CD4-positive, alpha-beta memory T cell (primary cell): ENCODE measurements at regions not wholly inside any gene's neighbourhood (a gene's known extent, or its start where the extent isn't known, plus 50 kb on each side); places are given as distances from the start of the nearest gene placed in this dataset.

Experiments
- CTCF ChIA-PET: fragments of 350-600 bp; sonication (Branson Sonifier 250); formaldehyde crosslinking; loops from one replicate; lab custom pipeline; 2021; ENCODE audit warnings: inconsistent platforms; ENCODE audit not compliant: partially characterized antibody; lab: Charles Lee
- POLR2A ChIA-PET: fragments of 350-600 bp; sonication (Branson Sonifier 250); formaldehyde crosslinking; loops from one replicate; lab custom pipeline; 2021; ENCODE audit not compliant: partially characterized antibody; lab: Charles Lee
- DNase-seq, 5 donors: peaks; one replicate each; pipeline versions ENCODE4 v3.0.0 to v3.0.0-alpha.2; 2020 to 2022; ENCODE audit warnings: mixed read lengths in 1 of 5
- H3K27ac ChIP-seq: one replicate; pipeline ENCODE4 v1.7.0; 2013; ENCODE audit warnings: low read depth, low read length
- H3K27me3 ChIP-seq: 2 replicates; pipeline ENCODE4 v1.7.0; 2013; ENCODE audit warnings: mild to moderate bottlenecking, low read length, moderate library complexity; ENCODE audit not compliant: insufficient read depth
- H3K36me3 ChIP-seq: 2 replicates; pipeline ENCODE4 v1.7.0; 2013; ENCODE audit warnings: mild to moderate bottlenecking, low read length, moderate library complexity; ENCODE audit not compliant: insufficient read depth
- H3K4me1 ChIP-seq: 2 replicates; pipeline ENCODE4 v1.7.0; 2013; ENCODE audit warnings: mild to moderate bottlenecking, low read length, moderate library complexity; ENCODE audit not compliant: insufficient read depth
- H3K4me3 ChIP-seq, 2 donors: one replicate each; pipeline ENCODE4 v1.7.0; 2013; ENCODE audit warnings: low read length in 2 of 2, mild to moderate bottlenecking in 1 of 2
- H3K9me3 ChIP-seq, 2 donors: one replicate each; pipeline ENCODE4 v1.7.0; 2013; ENCODE audit warnings: low read length in 2 of 2, control low read depth in 1 of 2; ENCODE audit not compliant: control insufficient read depth in 1 of 2
- H3K27ac Mint-ChIP-seq, 7 donors: one replicate each; pipeline ENCODE4 v1.8.0; 2020 to 2021; ENCODE audit warnings: mixed read lengths in 7 of 7, mild to moderate bottlenecking in 6 of 7, inconsistent platforms in 3 of 7, moderate library complexity in 3 of 7
- H3K27me3 Mint-ChIP-seq, 2 donors: one replicate each; pipeline ENCODE4 v1.8.0; 2020 to 2021; ENCODE audit warnings: mixed read lengths in 2 of 2
- H3K36me3 Mint-ChIP-seq, 2 donors: one replicate each; pipeline ENCODE4 v1.8.0; 2020 to 2021; ENCODE audit warnings: mixed read lengths in 2 of 2, inconsistent platforms in 1 of 2, mild to moderate bottlenecking in 1 of 2
- H3K4me1 Mint-ChIP-seq, 4 donors: one replicate each; pipeline ENCODE4 v1.8.0; 2020 to 2021; ENCODE audit warnings: mixed read lengths in 4 of 4, mild to moderate bottlenecking in 1 of 4
- H3K4me3 Mint-ChIP-seq, 8 donors: one replicate each; pipeline ENCODE4 v1.8.0; 2020 to 2021; ENCODE audit warnings: mixed read lengths in 8 of 8, mild to moderate bottlenecking in 7 of 8, moderate library complexity in 6 of 8, inconsistent platforms in 3 of 8
- H3K9me3 Mint-ChIP-seq, 8 donors: one replicate each; pipeline ENCODE4 v1.8.0; 2020 to 2021; ENCODE audit warnings: mixed read lengths in 8 of 8, mild to moderate bottlenecking in 5 of 8, inconsistent platforms in 3 of 8, moderate library complexity in 1 of 8
- intact Hi-C: fragments of 100-400 bp; cut with micrococcal nuclease; formaldehyde crosslinking; loops from one replicate; pipeline ENCODE4 v1.15.1; 2023

- Mint-ChIP-seq H3K36me3 (no peaks in the 10 kb centered on the region), H3K4me1 (no peaks in the 10 kb centered on the region), H3K27me3 (peaks cover 2 to 5% of the 10 kb centered on the region in 2 donors), H3K4me3 (no peak overlapping the region), H3K27ac (no peak overlapping the region), H3K9me3 (peaks cover 2 to 21% (median 9%) of the 10 kb centered on the region in 8 donors)
- no peak for DNase-seq
- POLR2A ChIA-PET = no interaction called here
- Histone ChIP-seq H3K4me1 (no peaks in the 10 kb centered on the region), H3K9me3 (no peaks in the 10 kb centered on the region), H3K27ac (no peak overlapping the region), H3K27me3 (no peaks in the 10 kb centered on the region), H3K36me3 (no peaks in the 10 kb centered on the region), H3K4me3 (no peak overlapping the region)
- CTCF ChIA-PET = no interaction called here
- intact Hi-C loops = no loop called here
Measured at GRCh38 chr1:30176477-30176876, 546.9 kb downstream of the MATN1 start.

DNA sequence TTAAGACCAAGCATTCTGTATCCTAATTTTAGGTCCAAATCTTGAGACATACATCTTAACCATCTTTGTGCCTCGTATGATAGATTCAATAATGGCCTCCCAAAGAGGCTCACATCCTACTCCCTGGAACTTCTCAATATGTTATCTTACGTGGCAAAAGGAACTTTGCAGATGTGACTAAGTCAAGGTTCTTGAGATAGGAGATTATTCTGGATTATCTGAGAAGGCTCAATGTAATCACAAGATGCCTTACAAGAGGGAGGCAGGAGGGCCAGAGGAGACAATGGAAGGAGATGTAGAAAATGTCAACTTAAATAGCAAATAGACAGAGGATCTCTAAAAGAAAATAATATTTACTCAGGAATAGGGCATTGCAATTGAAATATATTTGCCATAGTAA is 548.9 kb downstream of the MATN1 start:
- CTCF ChIA-PET = no interaction called here
- H3K27ac ChIP-seq = no peak overlapping the region
- no peak for DNase-seq
- Mint-ChIP-seq H3K27me3 (peaks cover 0 to 5% of the 10 kb centered on the region in 2 donors), H3K36me3 (no peaks in the 10 kb centered on the region), H3K9me3 (peaks cover 2 to 20% (median 9%) of the 10 kb centered on the region in 8 donors), H3K4me3 (no peak overlapping the region), H3K4me1 (no peaks in the 10 kb centered on the region), H3K27ac (no peak overlapping the region)
- no peak overlapping the region for H3K4me3 ChIP-seq
- POLR2A ChIA-PET = no interaction called here
- no peaks in the 10 kb centered on the region for H3K27me3 ChIP-seq
- intact Hi-C loops = no loop called here
- H3K4me1 ChIP-seq = no peaks in the 10 kb centered on the region
- no peaks in the 10 kb centered on the region for H3K9me3 ChIP-seq
- H3K36me3 ChIP-seq = no peaks in the 10 kb centered on the region

DNA sequence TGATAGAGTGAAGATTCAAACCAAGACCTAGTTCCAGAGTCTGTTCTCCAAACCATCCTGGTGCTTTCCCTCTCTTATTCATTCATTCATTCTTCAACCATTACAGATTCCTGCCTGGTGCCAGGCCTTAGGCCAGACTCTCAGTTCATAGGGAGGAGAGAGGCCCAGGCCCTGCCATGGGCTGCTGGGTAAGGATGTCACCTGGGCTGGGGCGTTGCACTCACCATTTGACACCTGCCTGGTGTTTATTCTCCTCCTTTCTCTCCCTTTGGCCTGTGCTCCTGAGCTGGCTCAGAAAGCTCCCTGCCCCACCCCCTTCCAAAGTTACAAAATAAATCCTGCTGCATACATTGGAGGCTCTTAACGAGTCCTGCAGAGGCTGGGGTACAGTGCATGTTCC is 549.8 kb downstream of the MATN1 start:
- H3K9me3 ChIP-seq = no peaks in the 10 kb centered on the region
- H3K36me3 Mint-ChIP-seq = no peaks in the 10 kb centered on the region
- H3K27ac Mint-ChIP-seq = no peak overlapping the region
- peaks cover 0 to 5% of the 10 kb centered on the region in 2 donors for H3K27me3 Mint-ChIP-seq
- intact Hi-C loops = no loop called here
- no peaks in the 10 kb centered on the region for H3K36me3 ChIP-seq
- no peak overlapping the region for H3K4me3 Mint-ChIP-seq
- H3K27me3 ChIP-seq = no peaks in the 10 kb centered on the region
- DNase-seq = no peak
- H3K4me1 Mint-ChIP-seq = no peaks in the 10 kb centered on the region
- H3K27ac ChIP-seq = no peak overlapping the region
- no peak overlapping the region for H3K4me3 ChIP-seq
- no peaks in the 10 kb centered on the region for H3K4me1 ChIP-seq
- CTCF ChIA-PET = no interaction called here
- H3K9me3 Mint-ChIP-seq = peaks cover 0 to 14% (median 5%) of the 10 kb centered on the region in 8 donors
- POLR2A ChIA-PET = no interaction called here

DNA sequence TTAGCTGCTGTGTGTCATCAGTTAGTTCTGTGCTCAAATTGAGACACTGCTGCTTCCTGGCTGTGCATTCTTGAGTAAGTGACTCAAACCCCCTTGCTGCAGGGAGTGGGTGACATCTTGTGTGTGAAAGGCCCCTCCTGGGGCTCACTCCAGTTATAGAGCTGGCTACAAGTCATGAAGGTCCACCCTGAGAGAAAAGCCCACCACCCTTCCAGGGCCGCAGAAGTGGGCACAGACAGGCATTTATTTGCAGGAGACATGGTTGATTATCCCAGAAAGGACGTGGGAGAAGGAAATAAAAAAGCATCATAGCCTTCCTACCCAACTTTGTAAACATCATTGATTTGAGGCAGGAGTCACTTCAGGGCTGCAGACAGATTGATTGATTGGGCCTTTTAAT is 550.6 kb downstream of the MATN1 start:
- no peaks in the 10 kb centered on the region for H3K36me3 ChIP-seq
- Mint-ChIP-seq H3K9me3 (peaks cover 0 to 11% (median 5%) of the 10 kb centered on the region in 8 donors), H3K36me3 (no peaks in the 10 kb centered on the region), H3K27ac (no peak overlapping the region), H3K4me1 (no peaks in the 10 kb centered on the region), H3K4me3 (no peak overlapping the region), H3K27me3 (peaks cover 0 to 5% of the 10 kb centered on the region in 2 donors)
- ChIA-PET CTCF (no interaction called here), POLR2A (no interaction called here)
- no peaks in the 10 kb centered on the region for H3K27me3 ChIP-seq
- H3K4me3 ChIP-seq = no peak overlapping the region
- no peaks in the 10 kb centered on the region for H3K4me1 ChIP-seq
- DNase-seq = no peak
- H3K27ac ChIP-seq = no peak overlapping the region
- no peaks in the 10 kb centered on the region for H3K9me3 ChIP-seq
- intact Hi-C loops = no loop called here

- peaks cover 0 to 5% of the 10 kb centered on the region in 2 donors for H3K27me3 Mint-ChIP-seq
- no peak for DNase-seq
- no peak overlapping the region for H3K4me3 Mint-ChIP-seq
- intact Hi-C loops = no loop called here
- Histone ChIP-seq H3K4me1 (no peaks in the 10 kb centered on the region), H3K4me3 (no peak overlapping the region), H3K27me3 (no peaks in the 10 kb centered on the region), H3K36me3 (no peaks in the 10 kb centered on the region), H3K9me3 (no peaks in the 10 kb centered on the region), H3K27ac (no peak overlapping the region)
- no peaks in the 10 kb centered on the region for H3K4me1 Mint-ChIP-seq
- peaks cover 0 to 9% (median 4%) of the 10 kb centered on the region in 8 donors for H3K9me3 Mint-ChIP-seq
- ChIA-PET CTCF (no interaction called here), POLR2A (no interaction called here)
- no peaks in the 10 kb centered on the region for H3K36me3 Mint-ChIP-seq
- no peak overlapping the region for H3K27ac Mint-ChIP-seq
Measured at GRCh38 chr1:30172299-30172694, 551.1 kb downstream of the MATN1 start.

GRCh38 chr1:30171537-30172298 is 551.7 kb downstream of the MATN1 start:
- Mint-ChIP-seq H3K36me3 (no peaks in the 10 kb centered on the region), H3K9me3 (peaks cover 0 to 5% (median 2%) of the 10 kb centered on the region in 8 donors), H3K4me1 (no peaks in the 10 kb centered on the region), H3K27ac (no peak overlapping the region), H3K4me3 (no peak overlapping the region), H3K27me3 (peaks cover 0 to 6% of the 10 kb centered on the region in 2 donors)
- CTCF ChIA-PET = no interaction called here
- H3K36me3 ChIP-seq = no peaks in the 10 kb centered on the region
- intact Hi-C loops = no loop called here
- H3K4me3 ChIP-seq = no peak overlapping the region
- H3K4me1 ChIP-seq = no peaks in the 10 kb centered on the region
- H3K27ac ChIP-seq = no peak overlapping the region
- H3K27me3 ChIP-seq = no peaks in the 10 kb centered on the region
- POLR2A ChIA-PET = no interaction called here
- DNase-seq = no peak
- no peaks in the 10 kb centered on the region for H3K9me3 ChIP-seq

DNA sequence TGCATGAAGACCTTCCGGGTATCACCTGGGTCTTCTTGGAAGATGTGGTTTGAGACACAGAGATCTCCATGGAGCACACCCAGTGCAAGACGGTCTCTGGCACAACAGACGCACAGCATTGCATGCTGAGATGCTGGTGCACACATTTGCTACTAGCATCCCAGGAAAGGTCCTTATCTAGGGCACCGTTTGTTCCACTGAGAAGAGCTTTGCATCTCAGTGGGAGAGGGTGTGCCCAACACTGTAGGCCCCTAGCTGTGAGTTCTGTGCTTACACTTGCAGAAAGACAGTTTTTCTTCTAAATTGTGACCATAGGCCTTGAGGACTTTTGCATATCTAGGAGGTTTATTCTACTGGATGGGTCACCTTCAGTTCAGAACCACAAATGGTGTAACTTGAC is 554.1 kb downstream of the MATN1 start:
- H3K4me3 Mint-ChIP-seq = no peak overlapping the region
- DNase-seq = no peak
- Histone ChIP-seq H3K27me3 (no peaks in the 10 kb centered on the region), H3K27ac (no peak overlapping the region), H3K9me3 (no peaks in the 10 kb centered on the region), H3K4me1 (no peaks in the 10 kb centered on the region), H3K36me3 (no peaks in the 10 kb centered on the region), H3K4me3 (no peak overlapping the region)
- H3K27ac Mint-ChIP-seq = no peak overlapping the region
- H3K9me3 Mint-ChIP-seq = no peaks in the 10 kb centered on the region
- intact Hi-C loops = no loop called here
- no peaks in the 10 kb centered on the region for H3K36me3 Mint-ChIP-seq
- H3K27me3 Mint-ChIP-seq = peaks cover 0 to 6% of the 10 kb centered on the region in 2 donors
- H3K4me1 Mint-ChIP-seq = no peaks in the 10 kb centered on the region
- ChIA-PET POLR2A (no interaction called here), CTCF (no interaction called here)
